ENCODE measurements at regions not wholly inside any gene's neighbourhood (a gene's known extent, or its start where the extent isn't known, plus 50 kb on each side); places are given as distances from the start of the nearest gene placed in this dataset.

DNA sequence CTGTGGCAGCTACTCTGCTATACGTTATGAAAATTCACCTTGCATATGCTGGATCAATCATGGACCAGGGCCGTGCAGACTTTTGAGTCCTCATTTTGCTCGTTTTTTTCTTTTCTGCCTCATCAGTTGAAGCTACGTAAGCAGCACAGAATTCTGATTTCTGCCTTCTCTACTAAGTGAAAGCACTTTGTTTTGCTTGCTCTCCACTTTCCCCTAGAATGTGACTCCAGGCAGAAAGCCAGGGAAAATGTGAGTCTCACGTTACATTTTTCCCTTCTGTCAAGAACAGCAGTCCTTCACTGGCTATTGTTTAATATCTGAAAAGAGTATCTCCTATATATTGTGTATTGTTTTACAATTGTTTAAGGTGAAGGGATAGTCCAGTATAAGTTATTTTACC, 1840.1 kb downstream of the PCDH7 start:
- Histone ChIP-seq H3K14ac (ENCODE audit: insufficient read length) (no peak overlapping the region), H2BK12ac (ENCODE audit: low read depth, low read length) (no peak overlapping the region), H4K5ac (ENCODE audit: insufficient read length, low read depth, low read length) (no peak overlapping the region), H3K36me3 (ENCODE audit: control insufficient read depth in 2 of 4, insufficient read depth in 4 of 4, low read length in 3 of 4) (no peaks in the 10 kb centered on the region), H2BK15ac (ENCODE audit: low read length) (no peak overlapping the region), H3K4me3 (ENCODE audit: extremely low read depth in 1 of 4, insufficient read depth in 2 of 4, low read depth in 3 of 4, low read length in 4 of 4) (no peak overlapping the region), H4K20me1 (replicated peaks in 1 of 2; ENCODE audit: control insufficient read depth in 1 of 2, insufficient read depth in 2 of 2, low read length in 2 of 2) (no peaks in the 10 kb centered on the region), H2AK5ac (ENCODE audit: low read depth, low read length) (no peak overlapping the region), H3K79me2 (ENCODE audit: control insufficient read depth in 1 of 2, insufficient read depth in 2 of 2, low read length in 2 of 2) (no peaks in the 10 kb centered on the region), H3K56ac (replicated peaks; ENCODE audit: insufficient read length, low read depth, low read length) (no peak overlapping the region), H3K9me3 (ENCODE audit: insufficient read depth in 2 of 2, low read depth in 1 of 2, low read length in 1 of 2) (no peaks in the 10 kb centered on the region), H2BK20ac (ENCODE audit: low read length) (no peak overlapping the region), H3K9ac (replicated peaks in 1 of 4; ENCODE audit: extremely low read depth in 1 of 4, low read depth in 3 of 4, low read length in 3 of 4) (0 out of 7 replicates have a peak overlapping the region, but pooled peaks of 1 of the 4 experiments have one; percentile 11), H3K4ac (replicated peaks; ENCODE audit: insufficient read length, low read depth, low read length) (no peak overlapping the region), H2AFZ (ENCODE audit: low read length) (peak overlapping the region; percentile 95), H3K4me2 (ENCODE audit: insufficient read depth in 1 of 2, low read depth in 2 of 2, low read length in 2 of 2) (no peak overlapping the region), H2BK5ac (ENCODE audit: low read depth, low read length) (no peak overlapping the region), H3K79me1 (ENCODE audit: low read depth, low read length) (no peaks in the 10 kb centered on the region), H3K23me2 (ENCODE audit: low read depth, low read length) (no peaks in the 10 kb centered on the region), H4K8ac (ENCODE audit: extremely low read depth, insufficient read depth, low read length) (no peak overlapping the region), H3K23ac (ENCODE audit: insufficient read length) (no peak overlapping the region), H3K27me3 (replicated peaks in 1 of 4; ENCODE audit: control insufficient read depth in 3 of 4, extremely low read depth in 1 of 4, insufficient read depth in 3 of 4, low read length in 3 of 4) (no peaks in the 10 kb centered on the region), H4K91ac (replicated peaks; ENCODE audit: insufficient read length, low read length) (no peak overlapping the region), H3K4me1 (replicated peaks in 1 of 4; ENCODE audit: control insufficient read depth in 3 of 4, insufficient read depth in 4 of 4, low read length in 3 of 4) (peaks cover 0 to 4% (median 0%) of the 10 kb centered on the region in 4 experiments; a peak in 1 of 7 replicates), H3K27ac (ENCODE audit: low read depth, low read length) (no peak overlapping the region), H3K18ac (ENCODE audit: extremely low read depth, low read length) (no peak overlapping the region), H2BK120ac (replicated peaks; ENCODE audit: low read depth, low read length) (no peak overlapping the region)
- FAIRE-seq (no peak), DNase-seq (ENCODE audit: low read depth in 1 of 2, low spot score in 2 of 2) (no peak)
- WGBS, 2 experiments (ENCODE audit: extremely low coverage in 1 of 2, insufficient coverage in 1 of 2, insufficient read length in 1 of 2, insufficient replicate concordance in 2 of 2, low coverage in 1 of 2, low lambda C conversion rate in 2 of 2, missing lambda C conversion rate in 1 of 2): 83% methylated on average over 5 of the region's 5 CpGs; no CpG with 5 or more reads in 1 of the 2 experiments
- ChIA-PET POLR2A (ENCODE audit: partially characterized antibody) (no interaction called here), CTCF (ENCODE audit: partially characterized antibody) (no interaction called here)
- TF ChIP-seq YY1 (IDR thresholded peaks at IDR 0.05; ENCODE audit: low read depth, low read length) (no peak), BACH1 (IDR thresholded peaks at IDR 0.05; ENCODE audit: low read length) (no peak), CHD1 (IDR thresholded peaks at IDR 0.05; ENCODE audit: low read depth, low read length) (no peak), SP1 (IDR thresholded peaks at IDR 0.05; ENCODE audit: low read depth, low read length) (no peak), BCL11A (IDR thresholded peaks at IDR 0.05; ENCODE audit: low read depth in 2 of 2, low read length in 2 of 2) (no peak), CHD2 (IDR thresholded peaks at IDR 0.05; ENCODE audit: low read length) (no peak), KDM5A (IDR thresholded peaks at IDR 0.05; ENCODE audit: low read length) (no peak), SP2 (IDR thresholded peaks at IDR 0.05; ENCODE audit: low read length) (no peak), SIRT6 (IDR thresholded peaks at IDR 0.05; ENCODE audit: low read length) (no peak)
- TF ChIP-seq, protein P1, sequence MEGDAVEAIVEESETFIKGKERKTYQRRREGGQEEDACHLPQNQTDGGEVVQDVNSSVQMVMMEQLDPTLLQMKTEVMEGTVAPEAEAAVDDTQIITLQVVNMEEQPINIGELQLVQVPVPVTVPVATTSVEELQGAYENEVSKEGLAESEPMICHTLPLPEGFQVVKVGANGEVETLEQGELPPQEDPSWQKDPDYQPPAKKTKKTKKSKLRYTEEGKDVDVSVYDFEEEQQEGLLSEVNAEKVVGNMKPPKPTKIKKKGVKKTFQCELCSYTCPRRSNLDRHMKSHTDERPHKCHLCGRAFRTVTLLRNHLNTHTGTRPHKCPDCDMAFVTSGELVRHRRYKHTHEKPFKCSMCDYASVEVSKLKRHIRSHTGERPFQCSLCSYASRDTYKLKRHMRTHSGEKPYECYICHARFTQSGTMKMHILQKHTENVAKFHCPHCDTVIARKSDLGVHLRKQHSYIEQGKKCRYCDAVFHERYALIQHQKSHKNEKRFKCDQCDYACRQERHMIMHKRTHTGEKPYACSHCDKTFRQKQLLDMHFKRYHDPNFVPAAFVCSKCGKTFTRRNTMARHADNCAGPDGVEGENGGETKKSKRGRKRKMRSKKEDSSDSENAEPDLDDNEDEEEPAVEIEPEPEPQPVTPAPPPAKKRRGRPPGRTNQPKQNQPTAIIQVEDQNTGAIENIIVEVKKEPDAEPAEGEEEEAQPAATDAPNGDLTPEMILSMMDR (IDR thresholded peaks at IDR 0.05; ENCODE audit: control extremely low read depth in 1 of 3, insufficient read depth in 1 of 3, low read depth in 1 of 3, low read length in 3 of 3): no peak
- TF ChIP-seq, protein P2, sequence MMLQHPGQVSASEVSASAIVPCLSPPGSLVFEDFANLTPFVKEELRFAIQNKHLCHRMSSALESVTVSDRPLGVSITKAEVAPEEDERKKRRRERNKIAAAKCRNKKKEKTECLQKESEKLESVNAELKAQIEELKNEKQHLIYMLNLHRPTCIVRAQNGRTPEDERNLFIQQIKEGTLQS (IDR thresholded peaks at IDR 0.05; ENCODE audit: insufficient read depth, low read depth, low read length): no peak
- TF ChIP-seq, protein P3, sequence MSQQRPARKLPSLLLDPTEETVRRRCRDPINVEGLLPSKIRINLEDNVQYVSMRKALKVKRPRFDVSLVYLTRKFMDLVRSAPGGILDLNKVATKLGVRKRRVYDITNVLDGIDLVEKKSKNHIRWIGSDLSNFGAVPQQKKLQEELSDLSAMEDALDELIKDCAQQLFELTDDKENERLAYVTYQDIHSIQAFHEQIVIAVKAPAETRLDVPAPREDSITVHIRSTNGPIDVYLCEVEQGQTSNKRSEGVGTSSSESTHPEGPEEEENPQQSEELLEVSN (IDR thresholded peaks at IDR 0.05): no peak
